Ishikawa (cell line): ENCODE measurements at regions not wholly inside any gene's neighbourhood (a gene's known extent, or its start where the extent isn't known, plus 50 kb on each side); places are given as distances from the start of the nearest gene placed in this dataset.

Experiments used
- CEBPB ChIP-seq: IDR thresholded peaks from 2 replicates; pipeline ENCODE4 v1.6.1; 2012
- CREB1 ChIP-seq: IDR thresholded peaks from 2 replicates; pipeline ENCODE4 v1.6.1; 2012; ENCODE audit warnings: low read depth
- EGR1 ChIP-seq: IDR thresholded peaks from 2 replicates; pipeline ENCODE4 v1.6.1; 2012
- EP300 ChIP-seq: IDR thresholded peaks from 2 replicates; pipeline ENCODE4 v1.6.1; 2012; ENCODE audit warnings: borderline replicate concordance
- FOXM1 ChIP-seq: IDR thresholded peaks from 2 replicates; pipeline ENCODE4 v1.6.1; 2012; ENCODE audit warnings: low read depth, borderline replicate concordance
- NFIC ChIP-seq: IDR thresholded peaks from 2 replicates; pipeline ENCODE4 v1.6.1; 2012
- RAD21 ChIP-seq: IDR thresholded peaks from 2 replicates; pipeline ENCODE4 v1.6.1; 2012; ENCODE audit warnings: low read depth
- TAF1 ChIP-seq: IDR thresholded peaks from 2 replicates; pipeline ENCODE4 v1.6.1; 2012; ENCODE audit warnings: low read depth, mild to moderate bottlenecking
- TCF12 ChIP-seq: IDR thresholded peaks from 2 replicates; pipeline ENCODE4 v1.6.1; 2012; ENCODE audit warnings: low read depth
- TEAD4 ChIP-seq: IDR thresholded peaks from 2 replicates; pipeline ENCODE4 v1.6.1; 2012
- YY1 ChIP-seq: IDR thresholded peaks from 2 replicates; pipeline ENCODE4 v1.6.1; 2012; ENCODE audit warnings: low read depth
- ZBTB7A ChIP-seq: IDR thresholded peaks from 2 replicates; pipeline ENCODE4 v1.6.1; 2012; ENCODE audit warnings: low read depth
- TF ChIP-seq, protein P1 (sequence below): IDR thresholded peaks from 2 replicates; pipeline ENCODE4 v1.6.1; 2012
- TF ChIP-seq, protein P2 (sequence below): IDR thresholded peaks from 2 replicates; pipeline ENCODE4 v1.6.1; 2012
- TF ChIP-seq, protein P3 (sequence below): IDR thresholded peaks from 2 replicates; pipeline ENCODE4 v1.6.1; 2012; ENCODE audit warnings: low read depth, mild to moderate bottlenecking

GRCh38 chr4:158376106-158376840 is 145.4 kb upstream of the RXFP1 start:
- TF ChIP-seq, protein P1, sequence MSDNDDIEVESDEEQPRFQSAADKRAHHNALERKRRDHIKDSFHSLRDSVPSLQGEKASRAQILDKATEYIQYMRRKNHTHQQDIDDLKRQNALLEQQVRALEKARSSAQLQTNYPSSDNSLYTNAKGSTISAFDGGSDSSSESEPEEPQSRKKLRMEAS: no peak

GRCh38 chr4:158384414-158384813 is 137.3 kb upstream of the RXFP1 start:
- TF ChIP-seq, protein P1: no peak
- TF ChIP-seq, protein P2, sequence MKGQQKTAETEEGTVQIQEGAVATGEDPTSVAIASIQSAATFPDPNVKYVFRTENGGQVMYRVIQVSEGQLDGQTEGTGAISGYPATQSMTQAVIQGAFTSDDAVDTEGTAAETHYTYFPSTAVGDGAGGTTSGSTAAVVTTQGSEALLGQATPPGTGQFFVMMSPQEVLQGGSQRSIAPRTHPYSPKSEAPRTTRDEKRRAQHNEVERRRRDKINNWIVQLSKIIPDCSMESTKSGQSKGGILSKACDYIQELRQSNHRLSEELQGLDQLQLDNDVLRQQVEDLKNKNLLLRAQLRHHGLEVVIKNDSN: no peak
- TF ChIP-seq YY1: no peak
- no peak for TF ChIP-seq TAF1
- no peak for TF ChIP-seq NFIC
- TF ChIP-seq CREB1: no peak
- no peak for TF ChIP-seq RAD21

DNA sequence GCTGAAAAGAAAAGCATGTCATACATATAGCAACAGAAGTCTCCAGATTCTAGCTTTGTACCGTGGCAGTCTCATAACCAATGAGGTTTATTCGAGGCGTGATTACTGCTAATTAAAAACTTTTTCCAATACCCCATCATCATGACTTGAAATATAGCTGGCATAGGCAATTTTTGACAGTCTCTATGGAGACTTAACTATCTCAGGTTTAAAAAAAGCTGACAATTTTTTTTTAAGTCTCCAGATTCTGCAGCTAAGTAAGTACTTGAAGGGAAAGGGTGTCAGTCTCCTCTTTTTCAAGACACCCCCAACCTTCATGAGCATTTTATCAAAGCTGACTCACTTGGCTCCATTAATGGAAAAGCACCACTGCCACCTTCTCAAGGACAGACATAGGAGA is 126.3 kb upstream of the RXFP1 start:
- TF ChIP-seq CREB1: no peak
- TF ChIP-seq, protein P2: no peak
- no peak for TF ChIP-seq TAF1
- TF ChIP-seq, protein P1: no peak
- TF ChIP-seq TCF12: no peak

DNA sequence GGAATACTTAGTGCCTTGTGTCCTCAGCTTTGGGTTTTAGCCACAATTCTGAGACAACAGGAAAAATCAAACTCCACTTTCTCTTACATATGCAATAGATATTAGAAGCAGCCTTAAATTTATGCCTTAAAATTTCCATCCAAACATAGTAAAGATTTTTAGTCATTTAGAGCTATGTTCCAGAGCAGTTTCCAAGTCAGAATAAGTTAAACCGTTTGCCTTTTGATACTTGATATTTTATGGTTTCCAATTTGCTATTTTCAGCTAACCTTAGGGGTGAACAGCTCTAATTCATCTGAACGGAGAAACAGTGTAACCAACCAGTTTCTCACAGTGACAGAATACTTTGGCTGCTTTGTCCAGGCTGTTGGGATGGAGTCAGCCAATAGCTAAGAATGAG is 125.8 kb upstream of the RXFP1 start:
- TF ChIP-seq TCF12: no peak
- TF ChIP-seq EGR1: no peak
- TF ChIP-seq NFIC: no peak
- TF ChIP-seq FOXM1: no peak
- no peak for TF ChIP-seq TEAD4
- no peak for TF ChIP-seq TAF1
- TF ChIP-seq, protein P2: no peak
- TF ChIP-seq RAD21: no peak
- TF ChIP-seq ZBTB7A: no peak
- no peak for TF ChIP-seq CEBPB
- TF ChIP-seq EP300: no peak
- TF ChIP-seq, protein P1: no peak
- TF ChIP-seq, protein P3, sequence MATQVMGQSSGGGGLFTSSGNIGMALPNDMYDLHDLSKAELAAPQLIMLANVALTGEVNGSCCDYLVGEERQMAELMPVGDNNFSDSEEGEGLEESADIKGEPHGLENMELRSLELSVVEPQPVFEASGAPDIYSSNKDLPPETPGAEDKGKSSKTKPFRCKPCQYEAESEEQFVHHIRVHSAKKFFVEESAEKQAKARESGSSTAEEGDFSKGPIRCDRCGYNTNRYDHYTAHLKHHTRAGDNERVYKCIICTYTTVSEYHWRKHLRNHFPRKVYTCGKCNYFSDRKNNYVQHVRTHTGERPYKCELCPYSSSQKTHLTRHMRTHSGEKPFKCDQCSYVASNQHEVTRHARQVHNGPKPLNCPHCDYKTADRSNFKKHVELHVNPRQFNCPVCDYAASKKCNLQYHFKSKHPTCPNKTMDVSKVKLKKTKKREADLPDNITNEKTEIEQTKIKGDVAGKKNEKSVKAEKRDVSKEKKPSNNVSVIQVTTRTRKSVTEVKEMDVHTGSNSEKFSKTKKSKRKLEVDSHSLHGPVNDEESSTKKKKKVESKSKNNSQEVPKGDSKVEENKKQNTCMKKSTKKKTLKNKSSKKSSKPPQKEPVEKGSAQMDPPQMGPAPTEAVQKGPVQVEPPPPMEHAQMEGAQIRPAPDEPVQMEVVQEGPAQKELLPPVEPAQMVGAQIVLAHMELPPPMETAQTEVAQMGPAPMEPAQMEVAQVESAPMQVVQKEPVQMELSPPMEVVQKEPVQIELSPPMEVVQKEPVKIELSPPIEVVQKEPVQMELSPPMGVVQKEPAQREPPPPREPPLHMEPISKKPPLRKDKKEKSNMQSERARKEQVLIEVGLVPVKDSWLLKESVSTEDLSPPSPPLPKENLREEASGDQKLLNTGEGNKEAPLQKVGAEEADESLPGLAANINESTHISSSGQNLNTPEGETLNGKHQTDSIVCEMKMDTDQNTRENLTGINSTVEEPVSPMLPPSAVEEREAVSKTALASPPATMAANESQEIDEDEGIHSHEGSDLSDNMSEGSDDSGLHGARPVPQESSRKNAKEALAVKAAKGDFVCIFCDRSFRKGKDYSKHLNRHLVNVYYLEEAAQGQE: no peak
- TF ChIP-seq CREB1: no peak
- no peak for TF ChIP-seq YY1

GRCh38 chr4:158397781-158398180 is 123.9 kb upstream of the RXFP1 start:
- no peak for TF ChIP-seq NFIC
- no peak for TF ChIP-seq FOXM1
- TF ChIP-seq, protein P1: no peak
- no peak for TF ChIP-seq TCF12
- no peak for TF ChIP-seq EGR1
- no peak for TF ChIP-seq EP300
- no peak for TF ChIP-seq YY1
- TF ChIP-seq TEAD4: no peak
- no peak for TF ChIP-seq ZBTB7A
- no peak for TF ChIP-seq TAF1
- no peak for TF ChIP-seq CREB1
- TF ChIP-seq, protein P2: no peak
- no peak for TF ChIP-seq RAD21
- TF ChIP-seq CEBPB: no peak
- TF ChIP-seq, protein P3: no peak
